KOPT-K1 (cell line): ENCODE measurements at regions not wholly inside any gene's neighbourhood (a gene's known extent, or its start where the extent isn't known, plus 50 kb on each side); places are given as distances from the start of the nearest gene placed in this dataset.

Experiments used
- H3K27ac ChIP-seq: fragments of 200-600 bp; sonication (generic); 2 replicates; pipeline ENCODE4 v1.5.1; 2016; ENCODE audit warnings: antibody characterized with exemption, mild to moderate bottlenecking, low read depth, low read length; ENCODE audit not compliant: poor library complexity, severe bottlenecking
- H3K36me3 ChIP-seq: fragments of 200-600 bp; sonication (generic); 2 replicates; pipeline ENCODE4 v1.5.1; 2017; ENCODE audit warnings: antibody characterized with exemption, mild to moderate bottlenecking, low read length, moderate library complexity; ENCODE audit not compliant: insufficient read depth
- H3K9me3 ChIP-seq: fragments of 200-600 bp; sonication (generic); 2 replicates; pipeline ENCODE4 v1.5.1; 2017; ENCODE audit warnings: antibody characterized with exemption, low read length, mild to moderate bottlenecking; ENCODE audit not compliant: insufficient read depth, poor library complexity, severe bottlenecking

GRCh38 chr12:89015419-89015818 is 336.9 kb downstream of the DUSP6 start:
- Histone ChIP-seq H3K9me3 (no peaks in the 10 kb centered on the region), H3K36me3 (peaks cover 33% of the 10 kb centered on the region; the same call in 1 of the 2 replicates), H3K27ac (no peak overlapping the region)

- Histone ChIP-seq H3K36me3 (no peaks in the 10 kb centered on the region), H3K9me3 (no peaks in the 10 kb centered on the region), H3K27ac (no peak overlapping the region)
These were observed 353.9 kb downstream of the DUSP6 start for GRCh38 chr12:88998421-88998820.

- Histone ChIP-seq H3K27ac (no peak overlapping the region), H3K9me3 (no peaks in the 10 kb centered on the region), H3K36me3 (no peaks in the 10 kb centered on the region)
These were observed 356.0 kb downstream of the DUSP6 start for GRCh38 chr12:88996200-88996788.

- Histone ChIP-seq H3K36me3 (no peaks in the 10 kb centered on the region), H3K27ac (no peak overlapping the region), H3K9me3 (no peaks in the 10 kb centered on the region)
These were observed 357.3 kb downstream of the DUSP6 start for GRCh38 chr12:88994971-88995370.

- Histone ChIP-seq H3K27ac (no peak overlapping the region), H3K9me3 (no peaks in the 10 kb centered on the region), H3K36me3 (no peaks in the 10 kb centered on the region)
These were observed 357.8 kb downstream of the DUSP6 start for GRCh38 chr12:88994537-88994936.

- Histone ChIP-seq H3K9me3 (no peaks in the 10 kb centered on the region), H3K27ac (no peak overlapping the region), H3K36me3 (no peaks in the 10 kb centered on the region)
These were observed 358.6 kb downstream of the DUSP6 start for GRCh38 chr12:88993651-88994050.

GRCh38 chr12:88986056-88986455 is 366.2 kb downstream of the DUSP6 start:
- no peaks in the 10 kb centered on the region for H3K9me3 ChIP-seq
- H3K36me3 ChIP-seq, result no peaks in the 10 kb centered on the region
- H3K27ac ChIP-seq, result no peak overlapping the region

GRCh38 chr12:88985631-88986030 is 366.7 kb downstream of the DUSP6 start:
- Histone ChIP-seq H3K9me3 (no peaks in the 10 kb centered on the region), H3K36me3 (no peaks in the 10 kb centered on the region), H3K27ac (no peak overlapping the region)

GRCh38 chr12:88985011-88985410 is 367.3 kb downstream of the DUSP6 start:
- no peak overlapping the region for H3K27ac ChIP-seq
- H3K36me3 ChIP-seq, result no peaks in the 10 kb centered on the region
- H3K9me3 ChIP-seq, result no peaks in the 10 kb centered on the region

GRCh38 chr12:88982694-88983093 is 369.6 kb downstream of the DUSP6 start:
- no peak overlapping the region for H3K27ac ChIP-seq
- H3K9me3 ChIP-seq, result no peaks in the 10 kb centered on the region

GRCh38 chr12:88977115-88977514 is 375.2 kb downstream of the DUSP6 start:
- H3K36me3 ChIP-seq, result no peaks in the 10 kb centered on the region
- H3K9me3 ChIP-seq, result no peaks in the 10 kb centered on the region
- H3K27ac ChIP-seq, result no peak overlapping the region

More at GRCh38 chr12:88982694-88983093, 369.6 kb downstream of the DUSP6 start:
- H3K36me3 ChIP-seq, result no peaks in the 10 kb centered on the region

GRCh38 chr12:88973998-88974397 is 378.3 kb downstream of the DUSP6 start:
- H3K27ac ChIP-seq, result no peak overlapping the region
- no peaks in the 10 kb centered on the region for H3K36me3 ChIP-seq
- no peaks in the 10 kb centered on the region for H3K9me3 ChIP-seq

- H3K27ac ChIP-seq, result no peak overlapping the region
- H3K9me3 ChIP-seq, result no peaks in the 10 kb centered on the region
- H3K36me3 ChIP-seq, result no peaks in the 10 kb centered on the region
These were observed 381.6 kb downstream of the DUSP6 start for GRCh38 chr12:88970740-88971139.

- H3K9me3 ChIP-seq, result no peaks in the 10 kb centered on the region
- no peak overlapping the region for H3K27ac ChIP-seq
- no peaks in the 10 kb centered on the region for H3K36me3 ChIP-seq
These were observed 383.2 kb downstream of the DUSP6 start for GRCh38 chr12:88969127-88969526.

GRCh38 chr12:88960213-88960878 is 380.1 kb upstream of the KITLG start:
- Histone ChIP-seq H3K36me3 (no peaks in the 10 kb centered on the region), H3K9me3 (no peaks in the 10 kb centered on the region), H3K27ac (no peak overlapping the region)

GRCh38 chr12:88958946-88959345 is 378.7 kb upstream of the KITLG start:
- Histone ChIP-seq H3K9me3 (no peaks in the 10 kb centered on the region), H3K36me3 (no peaks in the 10 kb centered on the region), H3K27ac (no peak overlapping the region)
